Choroid plexus epithelial cell (primary cell): ENCODE measurements at regions not wholly inside any gene's neighbourhood (a gene's known extent, or its start where the extent isn't known, plus 50 kb on each side); places are given as distances from the start of the nearest gene placed in this dataset.

Experiments used
- DNase-seq: peaks from one replicate; pipeline ENCODE4 v3.0.0-alpha.2; 2010; ENCODE audit warnings: low read depth
- H3K4me3 ChIP-seq: 2 replicates; pipeline ENCODE4 v1.5.1; 2011; ENCODE audit warnings: low read depth, mild to moderate bottlenecking, control low read depth, low read length, moderate library complexity
- CTCF ChIP-seq: conservative IDR thresholded peaks from 2 replicates; pipeline ENCODE4 v1.5.1; 2011; ENCODE audit warnings: low read depth, mild to moderate bottlenecking, control low read depth, inconsistent platforms, low read length, moderate library complexity

DNA sequence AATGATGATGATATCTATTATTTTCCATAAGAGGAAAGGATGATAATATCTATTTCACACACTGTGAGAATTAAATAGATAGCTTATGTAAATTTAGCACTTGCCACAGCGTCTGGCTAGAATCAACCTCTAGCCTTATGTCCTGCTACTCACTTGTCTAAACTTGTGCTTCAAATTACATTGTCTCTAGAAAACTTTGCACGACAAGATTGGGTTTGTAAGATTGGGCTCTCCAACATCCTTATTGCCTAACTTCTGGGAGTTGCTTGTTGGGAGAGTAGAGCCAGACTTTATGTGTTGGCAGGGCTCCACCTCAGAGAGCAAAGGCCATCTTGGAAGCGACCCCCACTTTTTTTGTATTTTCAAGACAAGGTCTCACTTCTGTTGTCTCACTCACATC, 50.0 kb upstream of the POGK start:
- no peak for TF ChIP-seq CTCF
- no peak for DNase-seq
- no peak overlapping the region for H3K4me3 ChIP-seq
